ENCODE measurements at regions not wholly inside any gene's neighbourhood (a gene's known extent, or its start where the extent isn't known, plus 50 kb on each side); places are given as distances from the start of the nearest gene placed in this dataset.

- ChIA-PET POLR2A (no interaction called here), CTCF (ENCODE audit: low intra/inter-chr PET ratio, low total read pairs) (no interaction called here)
- Histone ChIP-seq H2AFZ (ENCODE audit: low read length) (no peak overlapping the region), H3K79me2 (ENCODE audit: insufficient read depth, low read length) (no peaks in the 10 kb centered on the region), H3K9me3 (ENCODE audit: low read length) (peaks cover 7% of the 10 kb centered on the region; the same call in 1 of the 2 replicates), H3K27ac (ENCODE audit: extremely low read length, insufficient read depth, low read length) (no peak overlapping the region), H4K20me1 (ENCODE audit: insufficient read depth, low read length) (no peaks in the 10 kb centered on the region), H3K4me2 (ENCODE audit: low read depth, low read length) (no peak overlapping the region), H3K36me3 (replicated peaks in 1 of 2; ENCODE audit: control insufficient read depth in 1 of 2, insufficient read depth in 2 of 2, low read length in 2 of 2) (no peaks in the 10 kb centered on the region), H3K4me1 (ENCODE audit: insufficient read depth, low read length) (peaks cover 29% of the 10 kb centered on the region), H3K27me3 (ENCODE audit: control insufficient read depth in 1 of 2, insufficient read depth in 2 of 2, low read length in 2 of 2) (no peaks in the 10 kb centered on the region), H3K4me3 (replicated peaks in 1 of 3; ENCODE audit: insufficient read depth in 1 of 3, low read depth in 2 of 3, low read length in 3 of 3) (no peak overlapping the region), H3K9ac (ENCODE audit: insufficient read depth, low read depth, low read length) (no peak overlapping the region)
- no TSS peak for BruUV-seq (replicated peaks)
- in situ Hi-C loops (cut with HindIII; ENCODE audit: extremely low pct_ligation_motif_present, low pct_unique_long_range_greater_than_20kb) (no loop called here), intact Hi-C loops (cut with micrococcal nuclease; ENCODE audit: unreplicated experiment) (no loop called here)
- DNase-seq (ENCODE audit: low spot score) (no peak), ATAC-seq (no peak), FAIRE-seq (no peak)
- WGBS (ENCODE audit: low lambda C conversion rate) = 66% methylated on average over 7 of the region's 7 CpGs
- no peak for TF ChIP-seq ATM (IDR thresholded peaks at IDR 0.05; ENCODE audit: borderline replicate concordance)
- TF ChIP-seq FOXJ3 (CRISPR knock-in tag; IDR thresholded peaks at IDR 0.05; ENCODE audit: borderline replicate concordance) = no peak
Observed at GRCh38 chr1:229091721-229092136, 179.2 kb upstream of the RAB4A start.

GRCh38 chr1:229092377-229093237 lies 178.3 kb upstream of the RAB4A start:
- Histone ChIP-seq H3K27me3 (ENCODE audit: control insufficient read depth in 1 of 2, insufficient read depth in 2 of 2, low read length in 2 of 2) (no peaks in the 10 kb centered on the region), H3K36me3 (replicated peaks in 1 of 2; ENCODE audit: control insufficient read depth in 1 of 2, insufficient read depth in 2 of 2, low read length in 2 of 2) (no peaks in the 10 kb centered on the region), H3K79me2 (ENCODE audit: insufficient read depth, low read length) (no peaks in the 10 kb centered on the region), H3K4me2 (ENCODE audit: low read depth, low read length) (no peak overlapping the region), H3K4me3 (replicated peaks in 1 of 3; ENCODE audit: insufficient read depth in 1 of 3, low read depth in 2 of 3, low read length in 3 of 3) (no peak overlapping the region), H4K20me1 (ENCODE audit: insufficient read depth, low read length) (no peaks in the 10 kb centered on the region), H3K4me1 (ENCODE audit: insufficient read depth, low read length) (peaks cover 36% of the 10 kb centered on the region), H3K9ac (ENCODE audit: insufficient read depth, low read depth, low read length) (no peak overlapping the region), H2AFZ (ENCODE audit: low read length) (no peak overlapping the region), H3K27ac (ENCODE audit: extremely low read length, insufficient read depth, low read length) (no peak overlapping the region), H3K9me3 (ENCODE audit: low read length) (peaks cover 7% of the 10 kb centered on the region; the same call in 1 of the 2 replicates)
- FAIRE-seq = no peak
- 78% methylated on average over 7 of the region's 8 CpGs for WGBS (ENCODE audit: low lambda C conversion rate)
- in situ Hi-C loops (cut with HindIII; ENCODE audit: extremely low pct_ligation_motif_present, low pct_unique_long_range_greater_than_20kb) (no loop called here), intact Hi-C loops (cut with micrococcal nuclease; ENCODE audit: unreplicated experiment) (no loop called here)
- ChIA-PET POLR2A (no interaction called here), CTCF (ENCODE audit: low intra/inter-chr PET ratio, low total read pairs) (no interaction called here)
- no peak for ATAC-seq
- no peak for DNase-seq (ENCODE audit: low spot score)
- no TSS peak for BruUV-seq (replicated peaks)
- no peak for TF ChIP-seq ZBTB43 (CRISPR knock-in tag; conservative IDR thresholded peaks at IDR 0.05)
- TF ChIP-seq MNT (IDR thresholded peaks at IDR 0.05) = no peak
- TF ChIP-seq KDM6A (CRISPR knock-in tag; IDR thresholded peaks at IDR 0.05; ENCODE audit: low read depth) = no peak
- TF ChIP-seq ZNF121 (CRISPR knock-in tag; IDR thresholded peaks at IDR 0.05) = no peak
- no peak for TF ChIP-seq TERF1 (CRISPR knock-in tag; IDR thresholded peaks at IDR 0.05)
- TF ChIP-seq HNF4G (IDR thresholded peaks at IDR 0.05; ENCODE audit: borderline replicate concordance, low read depth, low read length) = no peak
- no peak for TF ChIP-seq HNF4G (CRISPR knock-in tag; IDR thresholded peaks at IDR 0.05; ENCODE audit: borderline replicate concordance, low read depth)
- no peak for TF ChIP-seq TCF7 (IDR thresholded peaks at IDR 0.05; ENCODE audit: low read depth)

Measured in HepG2 (cell line).